ENCODE measurements at regions not wholly inside any gene's neighbourhood (a gene's known extent, or its start where the extent isn't known, plus 50 kb on each side); places are given as distances from the start of the nearest gene placed in this dataset.
A peak's percentile ranks its signal among the peaks of the same experiment; 100 is the strongest.

- FAIRE-seq = no peak
These were observed 58.6 kb upstream of the TMEM17 start for GRCh38 chr2:62564380-62565137.

- FAIRE-seq = peak; percentile 21
These were observed 55.6 kb upstream of the TMEM17 start for GRCh38 chr2:62561586-62561985.

- no peak for FAIRE-seq
These were observed 53.6 kb upstream of the TMEM17 start for GRCh38 chr2:62559582-62559981.

GRCh38 chr2:62558743-62559142 is 52.7 kb upstream of the TMEM17 start:
- no peak for FAIRE-seq

GRCh38 chr2:62556086-62556485 is 50.1 kb upstream of the TMEM17 start:
- FAIRE-seq = no peak

Data from colon (tissue), 2 donors.